HepG2 (cell line): ENCODE measurements at regions not wholly inside any gene's neighbourhood (a gene's known extent, or its start where the extent isn't known, plus 50 kb on each side); places are given as distances from the start of the nearest gene placed in this dataset.
A peak's percentile ranks its signal among the peaks of the same experiment; 100 is the strongest.

Experiments
- ATAC-seq: fragments of 200-7000 bp; cut with Tn5 transposase; 3 replicates; pipeline ENCODE4 v1.9.1; 2020; ENCODE audit warnings: mild to moderate bottlenecking, moderate library complexity
- BruUV-seq: library from RNA; stranded (reverse); fragments of 400-500 nt; replicated peaks from 2 replicates; lab custom pipeline; 2021; lab: Mats Ljungman, UMichigan
- CTCF ChIA-PET: fragments of 300-600 bp; formaldehyde crosslinking; extraction: SDS; loops from one replicate; lab custom pipeline; 2021; ENCODE audit warnings: low total read pairs, inconsistent platforms, low intra/inter-chr PET ratio; lab: Yijun Ruan, JAX
- POLR2A ChIA-PET: fragments of 350-600 bp; sonication (Branson Sonifier 250); formaldehyde crosslinking; loops from one replicate; lab custom pipeline; 2020; ENCODE audit warnings: antibody characterized with exemption, inconsistent platforms; lab: Yijun Ruan, JAX
- DNase-seq: peaks from one replicate; pipeline ENCODE4 v3.0.0-alpha.2; 2015; ENCODE audit warnings: low spot score
- FAIRE-seq: peaks from 3 replicates; lab custom pipeline; 2011; peaks lifted over from hg19 to GRCh38; lab: Jason Lieb, UNC
- H2AFZ ChIP-seq: one replicate; pipeline ENCODE4 v1.6.1; 2011; ENCODE audit warnings: low read length, inconsistent platforms
- H3K27ac ChIP-seq: fragments of 300-600 bp; 3 replicates; pipeline ENCODE4 v1.8.0; 2011; ENCODE audit warnings: mixed run types, mild to moderate bottlenecking, mixed read lengths, low read length, inconsistent platforms; ENCODE audit not compliant: insufficient read depth; ENCODE audit errors: extremely low read length
- H3K27me3 ChIP-seq, 2 experiments: fragments of 200-600 bp in 1 of 2; 2 replicates in 1 of 2; 3 replicates in 1 of 2; pipeline versions ENCODE4 v1.6.0 to v1.8.0; 2011; ENCODE audit warnings: low read length in 2 of 2, mild to moderate bottlenecking in 2 of 2, moderate library complexity in 2 of 2, inconsistent platforms in 1 of 2; ENCODE audit not compliant: insufficient read depth in 2 of 2, control insufficient read depth in 1 of 2
- H3K36me3 ChIP-seq, 2 experiments: fragments of 200-600 bp in 1 of 2; replicated peaks in 1 of 2; 2 replicates in 1 of 2; 3 replicates in 1 of 2; pipeline versions ENCODE4 v1.5.1 to v1.8.0; 2011; ENCODE audit warnings: low read length in 2 of 2, inconsistent platforms in 1 of 2; ENCODE audit not compliant: insufficient read depth in 2 of 2, control insufficient read depth in 1 of 2
- H3K4me1 ChIP-seq: 2 replicates; pipeline ENCODE4 v1.5.1; 2012; ENCODE audit warnings: low read length, inconsistent platforms; ENCODE audit not compliant: insufficient read depth
- H3K4me2 ChIP-seq: 2 replicates; pipeline ENCODE4 v1.6.0; 2011; ENCODE audit warnings: low read depth, low read length, inconsistent platforms
- H3K4me3 ChIP-seq, 3 experiments: fragments of 200-600 bp in 1 of 3; sonication (generic), shearing (Covaris generic) in 1 of 3; replicated peaks in 1 of 3; 2 replicates each; pipeline ENCODE4 v1.5.1; 2011 to 2016; ENCODE audit warnings: low read length in 3 of 3, inconsistent platforms in 2 of 3, low read depth in 2 of 3, mild to moderate bottlenecking in 2 of 3, control low read depth in 1 of 3, mixed read lengths in 1 of 3; ENCODE audit not compliant: insufficient read depth in 1 of 3
- H3K79me2 ChIP-seq: one replicate; pipeline ENCODE4 v1.6.1; 2011; ENCODE audit warnings: low read length, inconsistent platforms; ENCODE audit not compliant: insufficient read depth
- H3K9ac ChIP-seq: 2 replicates; pipeline ENCODE4 v1.6.0; 2011; ENCODE audit warnings: mild to moderate bottlenecking, low read depth, low read length, inconsistent platforms; ENCODE audit not compliant: insufficient read depth
- H3K9me3 ChIP-seq: 2 replicates; pipeline ENCODE4 v1.5.1; 2012; ENCODE audit warnings: mild to moderate bottlenecking, low read length
- H4K20me1 ChIP-seq: 2 replicates; pipeline ENCODE4 v1.6.0; 2011; ENCODE audit warnings: inconsistent platforms, mild to moderate bottlenecking, low read length, moderate library complexity; ENCODE audit not compliant: insufficient read depth
- AGO2 ChIP-seq: fragments of 200-400 bp; formaldehyde crosslinking; optimal IDR thresholded peaks from 2 replicates; pipeline ENCODE3; 2017; ENCODE audit warnings: mild to moderate bottlenecking, low read depth, low read length, moderate library complexity
- AKAP8 ChIP-seq: sonication (generic); formaldehyde crosslinking; IDR thresholded peaks from 2 replicates; pipeline ENCODE4 v1.5.1; 2020; ENCODE audit warnings: mild to moderate bottlenecking, missing genetic modification reagents
- AKNA ChIP-seq: sonication (generic); formaldehyde crosslinking; IDR thresholded peaks from 2 replicates; pipeline ENCODE4 v1.4.0; 2020; ENCODE audit warnings: missing genetic modification reagents, borderline replicate concordance
- KDM6A ChIP-seq: IDR thresholded peaks from 2 replicates; pipeline ENCODE4 v1.6.1; 2016; ENCODE audit warnings: low read depth
- MAFK ChIP-seq, 2 experiments: IDR thresholded peaks in 1 of 2; conservative IDR thresholded peaks in 1 of 2; 2 replicates each; pipeline ENCODE4 v1.6.1; 2011; ENCODE audit warnings: improper control_type of control experiment in 2 of 2, low read length in 2 of 2
- MNT ChIP-seq: fragments of 450-650 bp; IDR thresholded peaks from 2 replicates; pipeline ENCODE4 v1.6.1; 2016
- RELA ChIP-seq: sonication (generic); formaldehyde crosslinking; IDR thresholded peaks from 2 replicates; pipeline ENCODE4 v1.4.0; 2020; ENCODE audit warnings: missing genetic modification reagents
- U2AF1 ChIP-seq: fragments of 200-400 bp; formaldehyde crosslinking; optimal IDR thresholded peaks from 2 replicates; pipeline ENCODE3; 2017; ENCODE audit warnings: mild to moderate bottlenecking, low read depth, low read length
- WGBS: methylation state at CpG from one replicate; pipeline ENCODE4 v1.1.6; 2017; ENCODE audit warnings: low lambda C conversion rate; 5-methylcytosine and 5-hydroxymethylcytosine counted together
- in situ Hi-C: cut with HindIII; loops from 2 replicates; pipeline ENCODE4 v1.10.0; 2017; ENCODE audit warnings: low pct_unique_long_range_greater_than_20kb; ENCODE audit not compliant: extremely low pct_ligation_motif_present
- intact Hi-C: fragments of 100-400 bp; cut with micrococcal nuclease; formaldehyde crosslinking; loops from one replicate; pipeline ENCODE4 v1.10.0; 2022; ENCODE audit not compliant: unreplicated experiment

GRCh38 chr15:93384886-93385285 lies 295.9 kb upstream of the RGMA start (continued):
- TF ChIP-seq AKNA (CRISPR knock-in tag): no peak
- TF ChIP-seq MNT: no peak
- no peak for TF ChIP-seq MAFK (conservative IDR thresholded peaks at IDR 0.05 in 1 of 2, IDR thresholded peaks at IDR 0.05 in 1 of 2; ENCODE audit: low read length in 2 of 2)
- no peak for TF ChIP-seq RELA (CRISPR knock-in tag)
- no peak for TF ChIP-seq KDM6A (CRISPR knock-in tag)
- TF ChIP-seq, all 625 proteins: peak for 0

GRCh38 chr15:93382200-93382820 lies 293.3 kb upstream of the RGMA start:
- 19% methylated on average over 4 of the region's 9 CpGs for WGBS
- Histone ChIP-seq H3K36me3 (no peaks in the 10 kb centered on the region), H3K4me2 (no peak overlapping the region), H3K9ac (no peak overlapping the region), H2AFZ (no peak overlapping the region), H3K9me3 (no peaks in the 10 kb centered on the region), H3K79me2 (no peaks in the 10 kb centered on the region), H3K27ac (no peak overlapping the region), H4K20me1 (no peaks in the 10 kb centered on the region), H3K4me1 (no peaks in the 10 kb centered on the region), H3K4me3 (no peak overlapping the region), H3K27me3 (peaks cover 0 to 1% of the 10 kb centered on the region in 2 experiments; a peak in 1 of 5 replicates)
- ChIA-PET POLR2A (no interaction called here), CTCF (no interaction called here)
- DNase-seq (no peak), ATAC-seq (no peak), FAIRE-seq (no peak)
- intact Hi-C loops: no loop called here
- TF ChIP-seq KDM6A (CRISPR knock-in tag) (no peak), U2AF1 (no peak), AKAP8 (CRISPR knock-in tag) (no peak), AGO2 (no peak), MAFK (conservative IDR thresholded peaks at IDR 0.05 in 1 of 2, IDR thresholded peaks at IDR 0.05 in 1 of 2; ENCODE audit: low read length in 2 of 2) (peak; percentile 19 to 45; a peak in 2 of 4 replicates)
- in situ Hi-C loops: no loop called here
- no TSS peak for BruUV-seq
